ENCODE measurements at regions not wholly inside any gene's neighbourhood (a gene's known extent, or its start where the extent isn't known, plus 50 kb on each side); places are given as distances from the start of the nearest gene placed in this dataset.

DNA sequence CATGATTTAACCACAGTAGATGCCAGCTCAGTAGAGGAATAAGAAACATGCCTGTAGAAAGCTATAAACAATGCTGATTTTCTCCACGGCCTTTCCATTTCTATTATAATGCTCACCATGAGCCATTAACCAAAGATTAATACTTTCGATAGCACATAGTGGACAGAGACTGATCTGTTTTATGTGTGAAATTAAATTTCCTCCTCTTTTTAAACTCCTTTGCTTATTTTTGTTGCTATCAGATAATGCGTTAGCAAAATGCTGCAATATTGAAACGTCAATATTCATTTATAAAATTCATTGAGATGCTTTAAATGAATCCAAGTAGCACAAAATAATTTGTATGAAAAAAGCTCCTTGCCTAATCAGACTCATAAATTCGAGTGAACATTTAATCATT lies 1807.9 kb downstream of the MRPL39 start:
- Mint-ChIP-seq H3K4me3 (no peak overlapping the region), H3K27ac (no peak overlapping the region), H3K4me1 (peaks cover 4% of the 10 kb centered on the region), H3K27me3 (no peaks in the 10 kb centered on the region), H3K9me3 (ENCODE audit: insufficient read depth) (peaks cover 6% of the 10 kb centered on the region)
- Histone ChIP-seq H3K27me3 (replicated peaks in 1 of 4; ENCODE audit: control extremely low read depth in 1 of 4, control insufficient read depth in 3 of 4, insufficient read depth in 4 of 4, low read length in 3 of 4) (no peaks in the 10 kb centered on the region), H3K36me3 (replicated peaks in 1 of 2; ENCODE audit: control extremely low read depth in 1 of 2, control insufficient read depth in 1 of 2, extremely low read depth in 1 of 2, insufficient read depth in 2 of 2, low read length in 1 of 2) (no peaks in the 10 kb centered on the region), H3K27ac (ENCODE audit: low read length in 2 of 2) (no peak overlapping the region), H3K4me3 (ENCODE audit: control extremely low read depth in 1 of 5, extremely low read depth in 1 of 5, insufficient read depth in 1 of 5, low read depth in 2 of 5, low read length in 4 of 5) (no peak overlapping the region), H3K79me2 (ENCODE audit: control insufficient read depth, insufficient read depth, low read length) (no peaks in the 10 kb centered on the region), H3K9me3 (ENCODE audit: control extremely low read depth in 1 of 3, control insufficient read depth in 2 of 3, insufficient read depth in 1 of 3, low read length in 2 of 3) (peaks cover 4 to 12% (median 5%) of the 10 kb centered on the region in 3 donors), H3K4me2 (replicated peaks; ENCODE audit: low read depth, low read length, poor library complexity, severe bottlenecking) (no peak overlapping the region), H3K9ac (ENCODE audit: low read length) (no peak overlapping the region), H3K4me1 (ENCODE audit: control insufficient read depth in 2 of 2, insufficient read depth in 2 of 2, low read length in 2 of 2) (no peaks in the 10 kb centered on the region), H2AFZ (ENCODE audit: insufficient read depth, low read depth, low read length, poor library complexity, severe bottlenecking) (no peak overlapping the region), H4K20me1 (ENCODE audit: control insufficient read depth, insufficient read depth, low read length, poor library complexity, severe bottlenecking) (no peaks in the 10 kb centered on the region)
- intact Hi-C loops (cut with micrococcal nuclease): no loop called here
- CTCF ChIA-PET: no interaction called here
- ATAC-seq (ENCODE audit: low read depth) (no peak), DNase-seq (no peak)
- no peak for TF ChIP-seq EZH2 (IDR thresholded peaks at IDR 0.05; ENCODE audit: borderline replicate concordance, insufficient read depth, low read depth, low read length, poor library complexity, severe bottlenecking)
- TF ChIP-seq, protein P1, sequence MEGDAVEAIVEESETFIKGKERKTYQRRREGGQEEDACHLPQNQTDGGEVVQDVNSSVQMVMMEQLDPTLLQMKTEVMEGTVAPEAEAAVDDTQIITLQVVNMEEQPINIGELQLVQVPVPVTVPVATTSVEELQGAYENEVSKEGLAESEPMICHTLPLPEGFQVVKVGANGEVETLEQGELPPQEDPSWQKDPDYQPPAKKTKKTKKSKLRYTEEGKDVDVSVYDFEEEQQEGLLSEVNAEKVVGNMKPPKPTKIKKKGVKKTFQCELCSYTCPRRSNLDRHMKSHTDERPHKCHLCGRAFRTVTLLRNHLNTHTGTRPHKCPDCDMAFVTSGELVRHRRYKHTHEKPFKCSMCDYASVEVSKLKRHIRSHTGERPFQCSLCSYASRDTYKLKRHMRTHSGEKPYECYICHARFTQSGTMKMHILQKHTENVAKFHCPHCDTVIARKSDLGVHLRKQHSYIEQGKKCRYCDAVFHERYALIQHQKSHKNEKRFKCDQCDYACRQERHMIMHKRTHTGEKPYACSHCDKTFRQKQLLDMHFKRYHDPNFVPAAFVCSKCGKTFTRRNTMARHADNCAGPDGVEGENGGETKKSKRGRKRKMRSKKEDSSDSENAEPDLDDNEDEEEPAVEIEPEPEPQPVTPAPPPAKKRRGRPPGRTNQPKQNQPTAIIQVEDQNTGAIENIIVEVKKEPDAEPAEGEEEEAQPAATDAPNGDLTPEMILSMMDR (IDR thresholded peaks at IDR 0.05): no peak
- WGBS (ENCODE audit: insufficient coverage): no CpG with 5 or more reads among the region's 5 CpGs
- POLR2A ChIA-PET: no interaction called here

DNA sequence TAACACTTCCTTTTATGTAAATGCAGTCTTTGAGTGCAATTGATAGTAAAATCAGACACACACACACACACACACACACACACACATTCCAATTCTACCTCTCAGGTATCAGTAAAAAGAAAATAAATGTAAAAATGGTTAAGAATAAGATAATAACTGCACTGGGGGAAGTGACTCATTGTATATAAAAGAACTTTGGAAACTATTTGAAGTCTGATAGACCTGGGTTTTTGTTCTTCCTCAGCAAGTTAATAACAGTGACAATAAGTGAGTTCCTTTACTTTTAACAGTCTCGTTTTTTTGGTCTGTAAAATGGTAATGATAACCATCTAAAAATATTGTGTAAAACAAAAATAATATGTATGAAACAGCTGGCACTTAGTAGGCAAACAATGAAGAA lies 1815.0 kb downstream of the MRPL39 start:
- no peak overlapping the region for H3K4me2 ChIP-seq (replicated peaks; ENCODE audit: low read depth, low read length, poor library complexity, severe bottlenecking)
- no peak overlapping the region for H3K27ac ChIP-seq (ENCODE audit: low read length in 2 of 2)
- H3K9me3 Mint-ChIP-seq (ENCODE audit: insufficient read depth): peaks cover 3% of the 10 kb centered on the region
- no peak overlapping the region for H2AFZ ChIP-seq (ENCODE audit: insufficient read depth, low read depth, low read length, poor library complexity, severe bottlenecking)
- no peak overlapping the region for H3K4me3 Mint-ChIP-seq
- TF ChIP-seq, protein P1 (IDR thresholded peaks at IDR 0.05): no peak
- TF ChIP-seq EZH2 (IDR thresholded peaks at IDR 0.05; ENCODE audit: borderline replicate concordance, insufficient read depth, low read depth, low read length, poor library complexity, severe bottlenecking): no peak
- peaks cover 0 to 1% (median 0%) of the 10 kb centered on the region in 3 donors for H3K9me3 ChIP-seq (ENCODE audit: control extremely low read depth in 1 of 3, control insufficient read depth in 2 of 3, insufficient read depth in 1 of 3, low read length in 2 of 3)
- H3K36me3 ChIP-seq (replicated peaks in 1 of 2; ENCODE audit: control extremely low read depth in 1 of 2, control insufficient read depth in 1 of 2, extremely low read depth in 1 of 2, insufficient read depth in 2 of 2, low read length in 1 of 2): no peaks in the 10 kb centered on the region
- H4K20me1 ChIP-seq (ENCODE audit: control insufficient read depth, insufficient read depth, low read length, poor library complexity, severe bottlenecking): no peaks in the 10 kb centered on the region
- H3K4me1 ChIP-seq (ENCODE audit: control insufficient read depth in 2 of 2, insufficient read depth in 2 of 2, low read length in 2 of 2): no peaks in the 10 kb centered on the region
- DNase-seq: no peak
- POLR2A ChIA-PET: no interaction called here
- no peak overlapping the region for H3K4me3 ChIP-seq (ENCODE audit: control extremely low read depth in 1 of 5, extremely low read depth in 1 of 5, insufficient read depth in 1 of 5, low read depth in 2 of 5, low read length in 4 of 5)
- no peaks in the 10 kb centered on the region for H3K27me3 ChIP-seq (replicated peaks in 1 of 4; ENCODE audit: control extremely low read depth in 1 of 4, control insufficient read depth in 3 of 4, insufficient read depth in 4 of 4, low read length in 3 of 4)
- ATAC-seq (ENCODE audit: low read depth): no peak
- WGBS (ENCODE audit: insufficient coverage): no CpG with 5 or more reads among the region's 1 CpG
- intact Hi-C loops (cut with micrococcal nuclease): no loop called here
- CTCF ChIA-PET: no interaction called here
- no peak overlapping the region for H3K9ac ChIP-seq (ENCODE audit: low read length)
- H3K27ac Mint-ChIP-seq: no peak overlapping the region
- H3K27me3 Mint-ChIP-seq: no peaks in the 10 kb centered on the region
- no peaks in the 10 kb centered on the region for H3K79me2 ChIP-seq (ENCODE audit: control insufficient read depth, insufficient read depth, low read length)
- H3K4me1 Mint-ChIP-seq: no peaks in the 10 kb centered on the region

Data from B cell (primary cell).